GM23248 (cell line): ENCODE measurements at regions not wholly inside any gene's neighbourhood (a gene's known extent, or its start where the extent isn't known, plus 50 kb on each side); places are given as distances from the start of the nearest gene placed in this dataset.

Source experiments
- DNase-seq: peaks from one replicate; pipeline ENCODE4 v3.0.0-alpha.2; 2015
- H2AFZ ChIP-seq: fragments of 200-600 bp; sonication (generic); 2 replicates; pipeline ENCODE4 v1.6.1; 2016; ENCODE audit warnings: antibody characterized with exemption
- H3F3A ChIP-seq: fragments of 200-600 bp; sonication (generic); 2 replicates; pipeline ENCODE4 v1.6.1; 2016; ENCODE audit warnings: mild to moderate bottlenecking, antibody characterized with exemption, mixed run types; ENCODE audit not compliant: insufficient read depth
- H3K27ac ChIP-seq: fragments of 200-600 bp; sonication (generic); 2 replicates; pipeline ENCODE4 v1.5.1; 2016; ENCODE audit warnings: mild to moderate bottlenecking
- H3K27me3 ChIP-seq: fragments of 200-600 bp; sonication (generic); replicated peaks from 2 replicates; pipeline ENCODE4 v1.6.1; 2016; ENCODE audit warnings: mild to moderate bottlenecking; ENCODE audit not compliant: insufficient read depth
- H3K36me3 ChIP-seq: fragments of 200-600 bp; sonication (generic); 2 replicates; pipeline ENCODE4 v1.6.1; 2016; ENCODE audit warnings: low read depth, mild to moderate bottlenecking
- H3K4me1 ChIP-seq: fragments of 200-600 bp; sonication (generic); 2 replicates; pipeline ENCODE4 v1.6.1; 2016; ENCODE audit warnings: mild to moderate bottlenecking; ENCODE audit not compliant: insufficient read depth
- H3K4me2 ChIP-seq: fragments of 200-600 bp; sonication (generic); one replicate; pipeline ENCODE4 v1.6.1; 2016; ENCODE audit warnings: mild to moderate bottlenecking; ENCODE audit not compliant: unreplicated experiment
- H3K4me3 ChIP-seq: fragments of 200-600 bp; sonication (generic); 2 replicates; pipeline ENCODE4 v1.5.1; 2016; ENCODE audit warnings: mild to moderate bottlenecking
- H3K79me2 ChIP-seq: fragments of 200-600 bp; sonication (generic); 2 replicates; pipeline ENCODE4 v1.6.1; 2016; ENCODE audit warnings: mild to moderate bottlenecking; ENCODE audit not compliant: insufficient read depth
- H3K9ac ChIP-seq: fragments of 200-600 bp; sonication (generic); 2 replicates; pipeline ENCODE4 v1.6.1; 2016; ENCODE audit warnings: mild to moderate bottlenecking
- H3K9me2 ChIP-seq: fragments of 200-600 bp; sonication (generic); 2 replicates; pipeline ENCODE4 v1.6.1; 2016; ENCODE audit warnings: mixed run types, mild to moderate bottlenecking, moderate library complexity; ENCODE audit not compliant: insufficient read depth
- H3K9me3 ChIP-seq: fragments of 200-600 bp; sonication (generic); one replicate; pipeline ENCODE4 v1.6.1; 2017; ENCODE audit warnings: low read depth
- H4K20me1 ChIP-seq: fragments of 200-600 bp; sonication (generic); 2 replicates; pipeline ENCODE4 v1.6.0; 2016; ENCODE audit not compliant: insufficient read depth
- EZH2 ChIP-seq: fragments of 200-600 bp; sonication (generic); IDR thresholded peaks from 2 replicates; pipeline ENCODE4 v1.6.1; 2018; ENCODE audit warnings: antibody characterized with exemption, mild to moderate bottlenecking; ENCODE audit not compliant: insufficient read depth, poor library complexity, severe bottlenecking
- EZH2phosphoT487 ChIP-seq: fragments of 200-600 bp; sonication (generic); IDR thresholded peaks from 2 replicates; pipeline ENCODE4 v1.6.1; 2018; ENCODE audit warnings: antibody characterized with exemption, moderate library complexity, mild to moderate bottlenecking, low read depth; ENCODE audit not compliant: insufficient read depth
- WGBS, 2 experiments: methylation state at CpG; one replicate each; pipeline ENCODE4 v1.1.6; 2015 to 2017; ENCODE audit warnings: low lambda C conversion rate in 2 of 2, low coverage in 1 of 2; ENCODE audit errors: missing lambda C conversion rate in 2 of 2; 5-methylcytosine and 5-hydroxymethylcytosine counted together
- in situ Hi-C: fragments of 300-500 bp; cut with MboI; formaldehyde crosslinking; loops from 2 replicates; pipeline ENCODE4 v1.15.0; 2020

GRCh38 chr9:28053096-28053777 lies 480.0 kb upstream of the C9orf72 start:
- no peak overlapping the region for H3K27ac ChIP-seq
- in situ Hi-C loops = loop anchor here (25.0 kb wide), 1 partner anchor 716 kb away; no protein-coding TSS in a partner anchor
- 69 to 79% methylated on average over 7 of the region's 7 CpGs for WGBS, 2 experiments
- TF ChIP-seq EZH2phosphoT487 = no peak
- no peak for TF ChIP-seq EZH2
- H3K79me2 ChIP-seq = no peaks in the 10 kb centered on the region
- H2AFZ ChIP-seq = no peak overlapping the region
- no peaks in the 10 kb centered on the region for H3K27me3 ChIP-seq
- H4K20me1 ChIP-seq = no peaks in the 10 kb centered on the region
- no peaks in the 10 kb centered on the region for H3K36me3 ChIP-seq
- H3K9me2 ChIP-seq = no peaks in the 10 kb centered on the region
- H3K4me3 ChIP-seq = no peak overlapping the region
- H3K9ac ChIP-seq = no peak overlapping the region
- no peaks in the 10 kb centered on the region for H3K9me3 ChIP-seq
- H3K4me2 ChIP-seq = no peak overlapping the region
- no peak for DNase-seq
- peaks cover 33% of the 10 kb centered on the region for H3K4me1 ChIP-seq
- peaks cover 14% of the 10 kb centered on the region; the same call in 1 of the 2 replicates for H3F3A ChIP-seq

DNA sequence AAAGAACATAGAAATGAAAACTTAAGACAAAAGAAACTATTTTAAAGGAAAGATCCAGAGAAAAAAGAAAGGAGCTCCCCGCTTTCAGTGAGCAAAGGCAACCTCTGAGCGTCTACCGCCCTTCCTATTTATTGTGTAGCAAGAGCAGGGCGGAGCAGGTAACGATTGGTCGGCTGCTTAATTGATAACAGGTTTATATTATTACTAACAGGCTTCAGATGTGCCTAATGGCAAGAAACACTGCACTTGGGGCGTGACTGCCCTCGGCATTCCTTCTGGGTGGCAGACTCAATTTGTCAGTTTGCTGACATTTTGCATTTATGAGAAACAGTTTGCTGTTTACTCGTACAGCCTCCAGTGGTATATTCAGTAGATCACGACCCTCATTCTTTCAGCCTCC lies 482.7 kb upstream of the C9orf72 start:
- no peaks in the 10 kb centered on the region for H3K79me2 ChIP-seq
- H3F3A ChIP-seq = peaks cover 7% of the 10 kb centered on the region; the same call in 1 of the 2 replicates
- H3K36me3 ChIP-seq = no peaks in the 10 kb centered on the region
- peaks cover 17% of the 10 kb centered on the region for H3K4me1 ChIP-seq
- peak overlapping the region; percentile 43; the same call in 1 of the 2 replicates for H3K4me3 ChIP-seq
- no peak overlapping the region for H3K27ac ChIP-seq
- WGBS, 2 experiments = 5 to 7% methylated on average over 10 of the region's 10 CpGs
- peak overlapping the region; percentile 62 for H3K4me2 ChIP-seq
- H3K9ac ChIP-seq = no peak overlapping the region
- peak overlapping the region; percentile 69 for H2AFZ ChIP-seq
- no peaks in the 10 kb centered on the region for H3K9me3 ChIP-seq
- H3K9me2 ChIP-seq = no peaks in the 10 kb centered on the region
- in situ Hi-C loops = loop anchor here (25.0 kb wide), 1 partner anchor 719 kb away; no protein-coding TSS in a partner anchor
- no peaks in the 10 kb centered on the region for H3K27me3 ChIP-seq
- no peak for TF ChIP-seq EZH2phosphoT487
- no peak for TF ChIP-seq EZH2
- no peaks in the 10 kb centered on the region for H4K20me1 ChIP-seq
- DNase-seq = peak; percentile 65

GRCh38 chr9:28056466-28056865 lies 483.2 kb upstream of the C9orf72 start:
- in situ Hi-C loops = loop anchor here (25.0 kb wide), 1 partner anchor 719 kb away; no protein-coding TSS in a partner anchor
- Histone ChIP-seq H3K36me3 (no peaks in the 10 kb centered on the region), H3F3A (0 out of 2 replicates have a peak, but pooled peaks cover 2% of the 10 kb centered on the region), H3K4me1 (peaks cover 12% of the 10 kb centered on the region), H4K20me1 (no peaks in the 10 kb centered on the region), H3K9ac (no peak overlapping the region), H3K9me3 (no peaks in the 10 kb centered on the region), H3K79me2 (no peaks in the 10 kb centered on the region), H3K9me2 (no peaks in the 10 kb centered on the region), H3K27me3 (no peaks in the 10 kb centered on the region), H3K4me3 (no peak overlapping the region), H3K4me2 (peak overlapping the region; percentile 62), H3K27ac (no peak overlapping the region), H2AFZ (peak overlapping the region; percentile 69; the same call in 1 of the 2 replicates)
- no peak for TF ChIP-seq EZH2phosphoT487
- no peak for TF ChIP-seq EZH2
- 52 to 68% methylated on average over 1 of the region's 1 CpG for WGBS, 2 experiments
- DNase-seq = no peak

DNA sequence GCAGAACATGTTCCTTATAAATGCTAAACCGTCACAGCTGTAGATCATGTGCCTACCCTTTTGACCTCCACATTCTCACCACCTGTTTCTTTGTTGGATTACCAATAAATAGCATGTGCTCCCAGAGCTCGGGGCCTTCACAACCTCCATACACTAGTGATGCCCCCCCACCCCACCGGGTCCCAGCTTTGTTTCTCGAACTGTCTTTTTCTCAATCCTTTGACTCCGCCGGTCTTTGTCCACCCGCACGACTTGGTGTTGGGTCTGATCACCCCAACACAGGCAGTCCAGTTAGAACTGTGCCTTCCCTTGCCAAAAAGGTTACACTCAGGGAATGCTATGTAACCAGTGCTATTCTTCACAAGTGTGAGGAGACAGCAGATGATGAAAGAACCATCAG lies 485.9 kb upstream of the C9orf72 start:
- Histone ChIP-seq H2AFZ (no peak overlapping the region), H3K79me2 (no peaks in the 10 kb centered on the region), H3K9ac (no peak overlapping the region), H3K4me1 (peaks cover 5% of the 10 kb centered on the region; the same call in 1 of the 2 replicates), H4K20me1 (no peaks in the 10 kb centered on the region), H3F3A (no peaks in the 10 kb centered on the region), H3K27me3 (no peaks in the 10 kb centered on the region), H3K27ac (no peak overlapping the region), H3K4me3 (no peak overlapping the region), H3K9me3 (no peaks in the 10 kb centered on the region), H3K9me2 (no peaks in the 10 kb centered on the region), H3K36me3 (no peaks in the 10 kb centered on the region), H3K4me2 (no peak overlapping the region)
- DNase-seq = no peak
- in situ Hi-C loops = loop anchor here (25.0 kb wide), 1 partner anchor 722 kb away; no protein-coding TSS in a partner anchor
- TF ChIP-seq EZH2 (no peak), EZH2phosphoT487 (no peak)
- WGBS, 2 experiments = 80 to 82% methylated on average over 8 of the region's 8 CpGs
